ENCODE measurements at regions not wholly inside any gene's neighbourhood (a gene's known extent, or its start where the extent isn't known, plus 50 kb on each side); places are given as distances from the start of the nearest gene placed in this dataset.

GRCh38 chr15:95912280-95912625, 418.2 kb upstream of the NR2F2 start:
- ATAC-seq (ENCODE audit: low read depth) (no peak), DNase-seq (ENCODE audit: low spot score) (no peak)
- H3K27me3 ChIP-seq (ENCODE audit: insufficient read depth, poor library complexity, severe bottlenecking): no peaks in the 10 kb centered on the region

GRCh38 chr15:95912728-95913127, 417.8 kb upstream of the NR2F2 start:
- no peaks in the 10 kb centered on the region for H3K9me3 ChIP-seq (ENCODE audit: severe bottlenecking)
- no peak overlapping the region for H3K4me3 ChIP-seq (ENCODE audit: severe bottlenecking)
- H3K36me3 ChIP-seq (ENCODE audit: low read depth): no peaks in the 10 kb centered on the region
- H3K27ac ChIP-seq (ENCODE audit: poor library complexity, severe bottlenecking): no peak overlapping the region
- ATAC-seq (ENCODE audit: low read depth) (no peak), DNase-seq (ENCODE audit: low spot score) (no peak)
- no peaks in the 10 kb centered on the region for H3K27me3 ChIP-seq (ENCODE audit: insufficient read depth, poor library complexity, severe bottlenecking)
- H3K4me1 ChIP-seq (ENCODE audit: insufficient read depth, poor library complexity, severe bottlenecking): no peaks in the 10 kb centered on the region
- TF ChIP-seq CTCF (IDR thresholded peaks at IDR 0.05; ENCODE audit: poor library complexity, severe bottlenecking): no peak

More at GRCh38 chr15:95912280-95912625, 418.2 kb upstream of the NR2F2 start:
- Histone ChIP-seq H3K4me3 (ENCODE audit: severe bottlenecking) (no peak overlapping the region), H3K27ac (ENCODE audit: poor library complexity, severe bottlenecking) (no peak overlapping the region), H3K4me1 (ENCODE audit: insufficient read depth, poor library complexity, severe bottlenecking) (no peaks in the 10 kb centered on the region), H3K9me3 (ENCODE audit: severe bottlenecking) (no peaks in the 10 kb centered on the region), H3K36me3 (ENCODE audit: low read depth) (no peaks in the 10 kb centered on the region)
- no peak for TF ChIP-seq CTCF (IDR thresholded peaks at IDR 0.05; ENCODE audit: poor library complexity, severe bottlenecking)

- Histone ChIP-seq H3K27me3 (ENCODE audit: insufficient read depth, poor library complexity, severe bottlenecking) (no peaks in the 10 kb centered on the region), H3K36me3 (ENCODE audit: low read depth) (no peaks in the 10 kb centered on the region), H3K4me1 (ENCODE audit: insufficient read depth, poor library complexity, severe bottlenecking) (no peaks in the 10 kb centered on the region), H3K9me3 (ENCODE audit: severe bottlenecking) (no peaks in the 10 kb centered on the region), H3K27ac (ENCODE audit: poor library complexity, severe bottlenecking) (no peak overlapping the region), H3K4me3 (ENCODE audit: severe bottlenecking) (no peak overlapping the region)
- no peak for ATAC-seq (ENCODE audit: low read depth)
- no peak for TF ChIP-seq CTCF (IDR thresholded peaks at IDR 0.05; ENCODE audit: poor library complexity, severe bottlenecking)
- no peak for DNase-seq (ENCODE audit: low spot score)
Observed at GRCh38 chr15:95916568-95916967, 413.9 kb upstream of the NR2F2 start.

- H3K36me3 ChIP-seq (ENCODE audit: low read depth): no peaks in the 10 kb centered on the region
- H3K4me3 ChIP-seq (ENCODE audit: severe bottlenecking): no peak overlapping the region
- no peak for TF ChIP-seq CTCF (IDR thresholded peaks at IDR 0.05; ENCODE audit: poor library complexity, severe bottlenecking)
- DNase-seq (ENCODE audit: low spot score): no peak
- no peaks in the 10 kb centered on the region for H3K4me1 ChIP-seq (ENCODE audit: insufficient read depth, poor library complexity, severe bottlenecking)
- H3K9me3 ChIP-seq (ENCODE audit: severe bottlenecking): no peaks in the 10 kb centered on the region
- no peaks in the 10 kb centered on the region for H3K27me3 ChIP-seq (ENCODE audit: insufficient read depth, poor library complexity, severe bottlenecking)
- no peak overlapping the region for H3K27ac ChIP-seq (ENCODE audit: poor library complexity, severe bottlenecking)
- no peak for ATAC-seq (ENCODE audit: low read depth)
Observed at GRCh38 chr15:95918525-95918924, 412.0 kb upstream of the NR2F2 start.

GRCh38 chr15:95919460-95919859, 411.0 kb upstream of the NR2F2 start:
- DNase-seq (ENCODE audit: low spot score) (no peak), ATAC-seq (ENCODE audit: low read depth) (no peak)
- Histone ChIP-seq H3K36me3 (ENCODE audit: low read depth) (no peaks in the 10 kb centered on the region), H3K27me3 (ENCODE audit: insufficient read depth, poor library complexity, severe bottlenecking) (no peaks in the 10 kb centered on the region), H3K4me1 (ENCODE audit: insufficient read depth, poor library complexity, severe bottlenecking) (no peaks in the 10 kb centered on the region), H3K27ac (ENCODE audit: poor library complexity, severe bottlenecking) (no peak overlapping the region), H3K9me3 (ENCODE audit: severe bottlenecking) (no peaks in the 10 kb centered on the region), H3K4me3 (ENCODE audit: severe bottlenecking) (no peak overlapping the region)
- TF ChIP-seq CTCF (IDR thresholded peaks at IDR 0.05; ENCODE audit: poor library complexity, severe bottlenecking): no peak
